Parathyroid adenoma (tissue), 2 donors: ENCODE measurements at regions not wholly inside any gene's neighbourhood (a gene's known extent, or its start where the extent isn't known, plus 50 kb on each side); places are given as distances from the start of the nearest gene placed in this dataset.

Experiments
- H2AFZ ChIP-seq: fragments of 300-600 bp; sonication (generic); one replicate; pipeline ENCODE4 v1.7.0; 2017; ENCODE audit warnings: antibody characterized with exemption, mild to moderate bottlenecking
- H3K27ac ChIP-seq: fragments of 300-600 bp; sonication (generic); one replicate; pipeline ENCODE4 v1.7.0; 2017
- H3K27me3 ChIP-seq: fragments of 300-600 bp; sonication (generic); one replicate; pipeline ENCODE4 v1.7.0; 2017; ENCODE audit warnings: low read length; ENCODE audit not compliant: control insufficient read depth, insufficient read depth
- H3K36me3 ChIP-seq: fragments of 300-600 bp; sonication (generic); one replicate; pipeline ENCODE4 v1.7.0; 2017; ENCODE audit warnings: low read length; ENCODE audit not compliant: control insufficient read depth, insufficient read depth
- H3K4me1 ChIP-seq: fragments of 300-600 bp; sonication (generic); one replicate; pipeline ENCODE4 v1.7.0; 2017; ENCODE audit warnings: control low read depth
- H3K4me2 ChIP-seq: fragments of 300-600 bp; sonication (generic); one replicate; pipeline ENCODE4 v1.7.0; 2017; ENCODE audit warnings: low read length
- H3K4me3 ChIP-seq: fragments of 300-600 bp; sonication (generic); one replicate; pipeline ENCODE4 v1.7.0; 2017; ENCODE audit warnings: low read depth, low read length
- H3K79me2 ChIP-seq: fragments of 300-600 bp; sonication (generic); one replicate; pipeline ENCODE4 v1.7.0; 2017; ENCODE audit warnings: control low read depth
- H3K9ac ChIP-seq: fragments of 300-600 bp; sonication (generic); one replicate; pipeline ENCODE4 v1.7.0; 2017; ENCODE audit warnings: mild to moderate bottlenecking
- H3K9me3 ChIP-seq: fragments of 300-600 bp; sonication (generic); one replicate; pipeline ENCODE4 v1.7.0; 2017; ENCODE audit warnings: low read length; ENCODE audit not compliant: control insufficient read depth
- CTCF ChIP-seq: fragments of 300-600 bp; sonication (generic); IDR thresholded peaks from one replicate; pipeline ENCODE4 v1.7.0; 2017; ENCODE audit warnings: antibody characterized with exemption, mild to moderate bottlenecking
- donor health status: primary hyperparathyroidism.

DNA sequence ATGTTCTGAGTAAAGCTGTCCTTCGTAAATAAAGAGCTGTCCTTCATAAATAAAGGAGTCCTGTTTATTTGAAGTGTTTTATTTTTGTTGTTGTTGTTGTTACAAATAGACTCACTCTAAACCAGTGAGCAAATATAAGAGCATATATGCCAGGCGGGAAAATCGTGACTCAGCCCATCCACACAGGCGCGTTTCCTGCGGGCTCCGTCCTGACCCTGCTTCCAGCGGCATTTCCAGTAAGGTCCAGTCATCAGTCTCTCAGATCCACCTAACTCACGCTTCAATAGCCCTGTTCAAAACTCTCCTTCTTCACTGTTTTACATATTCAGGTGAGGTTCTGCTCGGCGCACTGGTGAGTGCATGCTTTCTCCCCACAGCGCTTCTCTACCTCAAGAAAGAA, 277.2 kb upstream of the ADARB2 start:
- Histone ChIP-seq H3K27ac (no peak overlapping the region), H3K79me2 (no peaks in the 10 kb centered on the region), H3K4me3 (no peak overlapping the region), H2AFZ (no peak overlapping the region), H3K4me1 (no peaks in the 10 kb centered on the region), H3K4me2 (no peak overlapping the region), H3K9ac (no peak overlapping the region), H3K9me3 (no peaks in the 10 kb centered on the region), H3K27me3 (no peaks in the 10 kb centered on the region), H3K36me3 (no peaks in the 10 kb centered on the region)
- TF ChIP-seq CTCF: no peak

- Histone ChIP-seq H3K27ac (no peak overlapping the region), H3K9me3 (no peaks in the 10 kb centered on the region), H3K36me3 (no peaks in the 10 kb centered on the region), H3K79me2 (no peaks in the 10 kb centered on the region), H3K4me3 (no peak overlapping the region), H3K9ac (no peak overlapping the region), H2AFZ (no peak overlapping the region), H3K4me1 (no peaks in the 10 kb centered on the region), H3K27me3 (no peaks in the 10 kb centered on the region), H3K4me2 (no peak overlapping the region)
- TF ChIP-seq CTCF: no peak
These were observed 274.9 kb upstream of the ADARB2 start for GRCh38 chr10:2012209-2012608.

DNA sequence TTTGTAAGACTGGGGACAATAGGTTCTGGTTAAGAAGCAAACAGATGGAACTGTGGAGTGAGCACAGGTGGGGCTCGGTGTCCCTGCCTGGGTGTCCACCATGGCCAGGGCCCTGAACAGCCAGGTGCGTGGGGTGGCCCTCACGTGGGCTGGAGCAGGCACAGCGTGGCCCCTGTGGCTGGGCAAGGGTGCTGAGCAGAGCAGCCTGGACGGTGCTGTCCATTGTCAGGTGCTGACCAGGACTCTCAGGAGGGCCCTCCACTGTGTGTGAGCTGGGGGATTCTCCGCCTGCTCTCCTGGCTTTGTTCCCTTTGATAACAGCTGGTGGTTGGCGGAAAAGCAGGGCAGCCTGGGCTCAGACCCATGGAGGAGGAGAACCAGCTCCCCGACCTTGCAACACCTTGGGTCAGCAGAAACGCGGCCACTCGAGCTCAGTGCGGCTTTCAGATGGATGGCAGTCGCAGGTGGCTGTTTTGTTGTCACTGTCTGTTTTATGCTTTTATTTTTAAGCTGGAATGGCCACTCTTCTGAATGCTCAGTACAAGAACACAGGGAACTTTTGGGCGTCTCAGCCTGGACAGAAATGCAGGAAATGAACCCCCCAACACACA, 273.9 kb upstream of the ADARB2 start:
- Histone ChIP-seq H3K36me3 (no peaks in the 10 kb centered on the region), H3K27ac (no peak overlapping the region), H3K9ac (no peak overlapping the region), H3K9me3 (no peaks in the 10 kb centered on the region), H3K27me3 (no peaks in the 10 kb centered on the region), H2AFZ (no peak overlapping the region), H3K4me1 (no peaks in the 10 kb centered on the region), H3K79me2 (no peaks in the 10 kb centered on the region), H3K4me3 (no peak overlapping the region), H3K4me2 (no peak overlapping the region)
- no peak for TF ChIP-seq CTCF

GRCh38 chr10:2005546-2005945, 268.2 kb upstream of the ADARB2 start:
- Histone ChIP-seq H3K27ac (no peak overlapping the region), H2AFZ (no peak overlapping the region), H3K9ac (no peak overlapping the region), H3K36me3 (no peaks in the 10 kb centered on the region), H3K4me2 (no peak overlapping the region), H3K27me3 (no peaks in the 10 kb centered on the region), H3K4me3 (no peak overlapping the region), H3K9me3 (no peaks in the 10 kb centered on the region), H3K79me2 (no peaks in the 10 kb centered on the region), H3K4me1 (no peaks in the 10 kb centered on the region)
- TF ChIP-seq CTCF: no peak

GRCh38 chr10:1992930-1993329, 255.6 kb upstream of the ADARB2 start:
- H3K27ac ChIP-seq: no peak overlapping the region
- H3K9ac ChIP-seq: no peak overlapping the region
- no peaks in the 10 kb centered on the region for H3K36me3 ChIP-seq
- no peaks in the 10 kb centered on the region for H3K27me3 ChIP-seq
- H3K4me1 ChIP-seq: no peaks in the 10 kb centered on the region
- no peak overlapping the region for H2AFZ ChIP-seq
- no peak for TF ChIP-seq CTCF
- no peak overlapping the region for H3K4me3 ChIP-seq
- no peaks in the 10 kb centered on the region for H3K9me3 ChIP-seq
- H3K4me2 ChIP-seq: no peak overlapping the region
- no peaks in the 10 kb centered on the region for H3K79me2 ChIP-seq
